ENCODE measurements at regions not wholly inside any gene's neighbourhood (a gene's known extent, or its start where the extent isn't known, plus 50 kb on each side); places are given as distances from the start of the nearest gene placed in this dataset.

- no peak for TF ChIP-seq CTCF (conservative IDR thresholded peaks at IDR 0.05; ENCODE audit: low read depth, low read length)
These were observed 73.6 kb upstream of the ZNF804A start for GRCh38 chr2:184524551-184525382.

GRCh38 chr2:184527058-184527457 lies 71.3 kb upstream of the ZNF804A start:
- H3K4me3 ChIP-seq (ENCODE audit: low read depth, low read length) = no peak overlapping the region
- TF ChIP-seq CTCF (conservative IDR thresholded peaks at IDR 0.05; ENCODE audit: low read depth, low read length) = peak; percentile 18
- DNase-seq (ENCODE audit: low read depth) = no peak

More at GRCh38 chr2:184524551-184525382, 73.6 kb upstream of the ZNF804A start:
- no peak for DNase-seq (ENCODE audit: low read depth)
- no peak overlapping the region for H3K4me3 ChIP-seq (ENCODE audit: low read depth, low read length)

GRCh38 chr2:184528119-184528518 lies 70.2 kb upstream of the ZNF804A start:
- TF ChIP-seq CTCF (conservative IDR thresholded peaks at IDR 0.05; ENCODE audit: low read depth, low read length) = no peak
- H3K4me3 ChIP-seq (ENCODE audit: low read depth, low read length) = no peak overlapping the region
- DNase-seq (ENCODE audit: low read depth) = no peak

- no peak for TF ChIP-seq CTCF (conservative IDR thresholded peaks at IDR 0.05; ENCODE audit: low read depth, low read length)
- no peak overlapping the region for H3K4me3 ChIP-seq (ENCODE audit: low read depth, low read length)
- no peak for DNase-seq (ENCODE audit: low read depth)
These were observed 68.1 kb upstream of the ZNF804A start for GRCh38 chr2:184530239-184530638.

- no peak for DNase-seq (ENCODE audit: low read depth)
- H3K4me3 ChIP-seq (ENCODE audit: low read depth, low read length) = no peak overlapping the region
- no peak for TF ChIP-seq CTCF (conservative IDR thresholded peaks at IDR 0.05; ENCODE audit: low read depth, low read length)
These were observed 67.4 kb upstream of the ZNF804A start for GRCh38 chr2:184530959-184531358.

GRCh38 chr2:184532551-184532950 lies 65.8 kb upstream of the ZNF804A start:
- TF ChIP-seq CTCF (conservative IDR thresholded peaks at IDR 0.05; ENCODE audit: low read depth, low read length) = no peak
- DNase-seq (ENCODE audit: low read depth) = no peak
- no peak overlapping the region for H3K4me3 ChIP-seq (ENCODE audit: low read depth, low read length)

GRCh38 chr2:184534986-184535385 lies 63.3 kb upstream of the ZNF804A start:
- no peak for DNase-seq (ENCODE audit: low read depth)
- no peak for TF ChIP-seq CTCF (conservative IDR thresholded peaks at IDR 0.05; ENCODE audit: low read depth, low read length)
- H3K4me3 ChIP-seq (ENCODE audit: low read depth, low read length) = no peak overlapping the region

Data from epithelial cell of proximal tubule (primary cell).